ENCODE measurements at regions not wholly inside any gene's neighbourhood (a gene's known extent, or its start where the extent isn't known, plus 50 kb on each side); places are given as distances from the start of the nearest gene placed in this dataset.

GRCh38 chr9:79975621-79976256, 404.0 kb downstream of the TLE4 start:
- Mint-ChIP-seq H3K36me3 (no peaks in the 10 kb centered on the region), H3K27me3 (peaks cover 0 to 40% (median 27%) of the 10 kb centered on the region in 5 donors), H3K4me3 (no peak overlapping the region), H3K9me3 (peaks cover 0 to 2% (median 0%) of the 10 kb centered on the region in 11 donors), H3K4me1 (no peaks in the 10 kb centered on the region), H3K27ac (no peak overlapping the region)
- ChIA-PET CTCF (no interaction called here), POLR2A (no interaction called here)
- H3K36me3 ChIP-seq (ENCODE audit: control insufficient read depth in 2 of 3, insufficient read depth in 3 of 3, low read length in 3 of 3): no peaks in the 10 kb centered on the region
- DNase-seq (no peak), ATAC-seq (no peak)
- H3K27ac ChIP-seq (ENCODE audit: low read depth, low read length): no peak overlapping the region
- no peaks in the 10 kb centered on the region for H3K4me1 ChIP-seq (ENCODE audit: control insufficient read depth in 2 of 2, insufficient read depth in 2 of 2, low read length in 2 of 2)
- no peaks in the 10 kb centered on the region for H3K9me3 ChIP-seq (ENCODE audit: control insufficient read depth in 2 of 3, low read length in 3 of 3)
- no peak overlapping the region for H3K4me3 ChIP-seq (ENCODE audit: low read length)
- intact Hi-C loops (cut with micrococcal nuclease): no loop called here
- H3K27me3 ChIP-seq (ENCODE audit: control insufficient read depth in 2 of 2, insufficient read depth in 2 of 2, low read length in 2 of 2): no peaks in the 10 kb centered on the region

DNA sequence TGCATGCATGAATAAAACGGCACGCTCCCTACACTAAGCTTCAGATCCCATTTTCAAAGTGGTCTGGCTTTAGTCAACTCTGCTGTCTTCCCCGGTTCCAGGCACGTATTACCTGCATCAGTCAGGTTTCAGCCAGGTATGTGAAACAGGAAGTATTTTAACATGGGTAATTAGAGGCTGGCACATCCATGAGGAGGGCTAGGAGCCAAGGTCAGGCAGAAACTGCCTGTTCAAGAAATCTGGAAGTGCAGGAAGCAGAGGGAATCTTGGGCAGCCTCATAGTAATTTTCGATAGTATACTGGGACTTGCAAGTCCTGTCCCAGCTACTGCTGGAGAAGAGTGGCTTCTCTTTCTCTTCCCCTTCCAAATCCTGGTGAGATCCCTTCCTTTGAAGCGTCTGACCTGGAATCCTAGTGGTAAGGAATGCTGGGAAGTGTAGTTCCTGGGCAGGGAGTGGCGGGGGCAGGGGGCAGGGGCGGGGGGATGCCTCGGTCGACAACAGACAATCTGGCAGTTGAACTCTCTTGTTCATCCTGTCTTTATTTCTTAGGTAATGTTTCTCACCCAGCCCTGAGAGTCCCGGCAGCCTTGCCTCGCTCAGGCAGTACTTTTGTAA, 403.1 kb downstream of the TLE4 start:
- POLR2A ChIA-PET: no interaction called here
- Mint-ChIP-seq H3K27ac (no peak overlapping the region), H3K4me3 (no peak overlapping the region), H3K36me3 (no peaks in the 10 kb centered on the region), H3K9me3 (peaks cover 0 to 2% (median 0%) of the 10 kb centered on the region in 11 donors), H3K4me1 (no peaks in the 10 kb centered on the region), H3K27me3 (peaks cover 0 to 40% (median 21%) of the 10 kb centered on the region in 5 donors)
- Histone ChIP-seq H3K36me3 (ENCODE audit: control insufficient read depth in 2 of 3, insufficient read depth in 3 of 3, low read length in 3 of 3) (no peaks in the 10 kb centered on the region), H3K27ac (ENCODE audit: low read depth, low read length) (no peak overlapping the region), H3K27me3 (ENCODE audit: control insufficient read depth in 2 of 2, insufficient read depth in 2 of 2, low read length in 2 of 2) (no peaks in the 10 kb centered on the region), H3K4me1 (ENCODE audit: control insufficient read depth in 2 of 2, insufficient read depth in 2 of 2, low read length in 2 of 2) (no peaks in the 10 kb centered on the region), H3K9me3 (ENCODE audit: control insufficient read depth in 2 of 3, low read length in 3 of 3) (no peaks in the 10 kb centered on the region), H3K4me3 (ENCODE audit: low read length) (no peak overlapping the region)
- CTCF ChIA-PET: no interaction called here
- DNase-seq (no peak), ATAC-seq (no peak)
- intact Hi-C loops (cut with micrococcal nuclease): no loop called here

DNA sequence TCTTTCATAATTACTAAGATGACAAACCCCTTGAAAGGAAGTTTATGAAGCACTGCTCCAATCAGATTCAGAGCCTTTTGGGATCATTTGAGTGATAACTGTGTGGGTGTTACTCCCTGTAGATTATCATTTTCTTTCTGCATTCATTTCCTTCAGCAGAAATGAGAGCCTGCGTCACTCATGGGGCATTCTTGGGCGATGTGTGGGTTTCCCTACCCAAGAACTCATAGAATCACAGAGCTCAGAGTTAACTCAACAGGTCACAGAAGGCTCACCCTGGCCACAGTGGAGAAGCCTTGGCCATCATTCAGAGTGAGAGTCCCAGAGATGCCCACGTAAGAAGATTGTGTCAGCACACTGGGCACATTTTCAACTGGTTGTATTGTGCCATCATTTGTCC, 401.9 kb downstream of the TLE4 start:
- Mint-ChIP-seq H3K9me3 (peaks cover 0 to 2% (median 0%) of the 10 kb centered on the region in 11 donors), H3K4me3 (no peak overlapping the region), H3K27me3 (peaks cover 0 to 35% (median 24%) of the 10 kb centered on the region in 5 donors), H3K36me3 (no peaks in the 10 kb centered on the region), H3K27ac (no peak overlapping the region), H3K4me1 (no peaks in the 10 kb centered on the region)
- ChIA-PET CTCF (no interaction called here), POLR2A (no interaction called here)
- ATAC-seq (no peak), DNase-seq (no peak)
- Histone ChIP-seq H3K4me1 (ENCODE audit: control insufficient read depth in 2 of 2, insufficient read depth in 2 of 2, low read length in 2 of 2) (no peaks in the 10 kb centered on the region), H3K36me3 (ENCODE audit: control insufficient read depth in 2 of 3, insufficient read depth in 3 of 3, low read length in 3 of 3) (no peaks in the 10 kb centered on the region), H3K27ac (ENCODE audit: low read depth, low read length) (no peak overlapping the region), H3K9me3 (ENCODE audit: control insufficient read depth in 2 of 3, low read length in 3 of 3) (no peaks in the 10 kb centered on the region), H3K4me3 (ENCODE audit: low read length) (no peak overlapping the region), H3K27me3 (ENCODE audit: control insufficient read depth in 2 of 2, insufficient read depth in 2 of 2, low read length in 2 of 2) (no peaks in the 10 kb centered on the region)
- intact Hi-C loops (cut with micrococcal nuclease): no loop called here

- no peak for ATAC-seq
- H3K27me3 ChIP-seq (ENCODE audit: control insufficient read depth in 2 of 2, insufficient read depth in 2 of 2, low read length in 2 of 2): no peaks in the 10 kb centered on the region
- POLR2A ChIA-PET: no interaction called here
- Mint-ChIP-seq H3K9me3 (peaks cover 0 to 2% (median 0%) of the 10 kb centered on the region in 11 donors), H3K4me3 (no peak overlapping the region), H3K4me1 (no peaks in the 10 kb centered on the region), H3K27ac (no peak overlapping the region), H3K36me3 (no peaks in the 10 kb centered on the region), H3K27me3 (peaks cover 0 to 35% (median 17%) of the 10 kb centered on the region in 5 donors)
- no peaks in the 10 kb centered on the region for H3K36me3 ChIP-seq (ENCODE audit: control insufficient read depth in 2 of 3, insufficient read depth in 3 of 3, low read length in 3 of 3)
- no peak overlapping the region for H3K4me3 ChIP-seq (ENCODE audit: low read length)
- H3K9me3 ChIP-seq (ENCODE audit: control insufficient read depth in 2 of 3, low read length in 3 of 3): no peaks in the 10 kb centered on the region
- intact Hi-C loops (cut with micrococcal nuclease): no loop called here
- CTCF ChIA-PET: no interaction called here
- H3K4me1 ChIP-seq (ENCODE audit: control insufficient read depth in 2 of 2, insufficient read depth in 2 of 2, low read length in 2 of 2): no peaks in the 10 kb centered on the region
- no peak for DNase-seq
- H3K27ac ChIP-seq (ENCODE audit: low read depth, low read length): no peak overlapping the region
Measured at GRCh38 chr9:79970146-79970425, 398.3 kb downstream of the TLE4 start.

DNA sequence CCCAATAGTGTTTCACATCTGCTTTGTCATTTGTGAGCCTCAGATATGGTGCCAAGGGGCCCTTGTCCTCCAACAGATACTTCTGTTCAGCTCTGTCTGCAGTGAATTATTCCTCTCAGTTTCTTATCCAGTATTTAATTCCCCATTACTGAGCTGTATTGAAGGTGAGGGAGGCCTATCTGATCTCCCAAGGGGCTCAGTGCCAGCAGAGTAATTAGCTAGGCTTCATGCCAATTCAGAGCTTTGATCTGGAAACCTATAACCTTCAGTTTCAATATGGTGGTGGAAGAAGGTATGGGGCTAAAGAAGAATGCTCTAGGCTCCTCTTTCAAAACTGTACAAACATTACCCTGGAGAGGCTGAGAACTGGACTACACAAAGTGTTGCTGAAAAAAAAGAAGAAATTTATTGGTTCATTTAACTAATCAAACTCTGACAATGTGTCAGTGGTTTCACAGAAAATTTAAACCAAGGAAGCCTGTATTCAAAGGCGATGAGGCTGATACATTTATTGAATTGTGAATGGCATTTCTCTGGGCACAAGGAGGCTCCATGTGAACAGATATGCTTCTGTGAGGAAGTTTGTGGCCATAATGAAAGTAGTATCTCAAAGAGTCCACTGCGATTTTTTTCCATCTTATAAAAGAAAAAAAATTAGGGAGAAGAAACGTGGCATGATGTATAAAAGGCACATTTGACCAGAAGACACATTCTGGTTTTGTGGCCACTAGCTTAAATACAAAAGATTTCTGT, 397.8 kb downstream of the TLE4 start:
- Histone ChIP-seq H3K36me3 (ENCODE audit: control insufficient read depth in 2 of 3, insufficient read depth in 3 of 3, low read length in 3 of 3) (no peaks in the 10 kb centered on the region), H3K4me3 (ENCODE audit: low read length) (no peak overlapping the region), H3K27ac (ENCODE audit: low read depth, low read length) (no peak overlapping the region), H3K4me1 (ENCODE audit: control insufficient read depth in 2 of 2, insufficient read depth in 2 of 2, low read length in 2 of 2) (no peaks in the 10 kb centered on the region), H3K9me3 (ENCODE audit: control insufficient read depth in 2 of 3, low read length in 3 of 3) (no peaks in the 10 kb centered on the region), H3K27me3 (ENCODE audit: control insufficient read depth in 2 of 2, insufficient read depth in 2 of 2, low read length in 2 of 2) (no peaks in the 10 kb centered on the region)
- ChIA-PET POLR2A (no interaction called here), CTCF (no interaction called here)
- no peaks in the 10 kb centered on the region for H3K36me3 Mint-ChIP-seq
- H3K27ac Mint-ChIP-seq: no peak overlapping the region
- H3K9me3 Mint-ChIP-seq: peaks cover 0 to 2% (median 0%) of the 10 kb centered on the region in 11 donors
- intact Hi-C loops (cut with micrococcal nuclease): no loop called here
- DNase-seq: no peak
- no peak overlapping the region for H3K4me3 Mint-ChIP-seq
- H3K27me3 Mint-ChIP-seq: peaks cover 0 to 34% (median 17%) of the 10 kb centered on the region in 5 donors
- H3K4me1 Mint-ChIP-seq: no peaks in the 10 kb centered on the region
- ATAC-seq: no peak

GRCh38 chr9:79968533-79968932, 396.8 kb downstream of the TLE4 start:
- Histone ChIP-seq H3K4me3 (ENCODE audit: low read length) (no peak overlapping the region), H3K27ac (ENCODE audit: low read depth, low read length) (no peak overlapping the region), H3K27me3 (ENCODE audit: control insufficient read depth in 2 of 2, insufficient read depth in 2 of 2, low read length in 2 of 2) (no peaks in the 10 kb centered on the region), H3K36me3 (ENCODE audit: control insufficient read depth in 2 of 3, insufficient read depth in 3 of 3, low read length in 3 of 3) (no peaks in the 10 kb centered on the region), H3K9me3 (ENCODE audit: control insufficient read depth in 2 of 3, low read length in 3 of 3) (no peaks in the 10 kb centered on the region), H3K4me1 (ENCODE audit: control insufficient read depth in 2 of 2, insufficient read depth in 2 of 2, low read length in 2 of 2) (no peaks in the 10 kb centered on the region)
- H3K36me3 Mint-ChIP-seq: no peaks in the 10 kb centered on the region
- POLR2A ChIA-PET: no interaction called here
- ATAC-seq: no peak
- intact Hi-C loops (cut with micrococcal nuclease): no loop called here
- H3K9me3 Mint-ChIP-seq: peaks cover 0 to 2% (median 0%) of the 10 kb centered on the region in 11 donors
- H3K27ac Mint-ChIP-seq: no peak overlapping the region
- no peak overlapping the region for H3K4me3 Mint-ChIP-seq
- H3K27me3 Mint-ChIP-seq: peaks cover 0 to 38% (median 17%) of the 10 kb centered on the region in 5 donors
- no peaks in the 10 kb centered on the region for H3K4me1 Mint-ChIP-seq
- no peak for DNase-seq
- CTCF ChIA-PET: no interaction called here

DNA sequence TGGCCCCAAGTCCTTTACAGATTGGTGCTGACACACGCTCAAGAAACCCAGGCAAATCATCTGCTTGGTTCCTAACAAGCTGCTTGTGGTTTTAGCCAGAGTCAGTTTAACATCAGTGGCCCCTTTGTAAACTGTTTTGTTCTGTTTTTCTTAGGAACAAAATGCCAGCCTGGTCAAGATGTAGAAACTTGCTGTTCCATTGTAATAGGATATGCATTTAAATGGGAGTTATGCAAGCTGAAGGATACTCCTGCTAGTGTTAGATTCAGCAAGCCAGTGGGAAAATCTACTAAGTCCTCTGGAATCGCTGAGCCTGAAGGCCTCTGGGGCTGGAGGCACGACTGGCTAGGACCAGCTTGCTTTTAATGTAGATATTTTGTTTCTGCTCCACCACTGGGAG, 391.1 kb downstream of the TLE4 start:
- H3K36me3 ChIP-seq (ENCODE audit: control insufficient read depth in 2 of 3, insufficient read depth in 3 of 3, low read length in 3 of 3): no peaks in the 10 kb centered on the region
- DNase-seq (no peak), ATAC-seq (no peak)
- H3K9me3 ChIP-seq (ENCODE audit: control insufficient read depth in 2 of 3, low read length in 3 of 3): no peaks in the 10 kb centered on the region
- H3K27ac ChIP-seq (ENCODE audit: low read depth, low read length): no peak overlapping the region
- Mint-ChIP-seq H3K27ac (no peak overlapping the region), H3K9me3 (no peaks in the 10 kb centered on the region), H3K4me1 (no peaks in the 10 kb centered on the region), H3K27me3 (peaks cover 1 to 11% (median 5%) of the 10 kb centered on the region in 5 donors), H3K36me3 (no peaks in the 10 kb centered on the region), H3K4me3 (no peak overlapping the region)
- intact Hi-C loops (cut with micrococcal nuclease): no loop called here
- no peaks in the 10 kb centered on the region for H3K4me1 ChIP-seq (ENCODE audit: control insufficient read depth in 2 of 2, insufficient read depth in 2 of 2, low read length in 2 of 2)
- CTCF ChIA-PET: no interaction called here
- no peaks in the 10 kb centered on the region for H3K27me3 ChIP-seq (ENCODE audit: control insufficient read depth in 2 of 2, insufficient read depth in 2 of 2, low read length in 2 of 2)
- POLR2A ChIA-PET: no interaction called here
- H3K4me3 ChIP-seq (ENCODE audit: low read length): no peak overlapping the region

Measured in naive thymus-derived CD4-positive, alpha-beta T cell (primary cell).